Astrocyte of the spinal cord (primary cell): ENCODE measurements at regions not wholly inside any gene's neighbourhood (a gene's known extent, or its start where the extent isn't known, plus 50 kb on each side); places are given as distances from the start of the nearest gene placed in this dataset.

Source experiments
- DNase-seq: peaks from one replicate; pipeline ENCODE4 v3.0.0; 2011; ENCODE audit warnings: low read depth, low spot score
- H3K4me3 ChIP-seq: 2 replicates; pipeline ENCODE4 v1.5.1; 2011; ENCODE audit warnings: low read depth, mild to moderate bottlenecking, low read length, moderate library complexity
- in situ Hi-C: cut with HindIII; loops from 2 replicates; pipeline ENCODE4 v1.10.0; 2017; ENCODE audit warnings: low sequenced_read_pairs
- TF ChIP-seq, protein P1 (sequence below): IDR thresholded peaks from 2 replicates; pipeline ENCODE4 v1.5.1; 2012; ENCODE audit warnings: low read depth, mild to moderate bottlenecking, low read length, inconsistent platforms

DNA sequence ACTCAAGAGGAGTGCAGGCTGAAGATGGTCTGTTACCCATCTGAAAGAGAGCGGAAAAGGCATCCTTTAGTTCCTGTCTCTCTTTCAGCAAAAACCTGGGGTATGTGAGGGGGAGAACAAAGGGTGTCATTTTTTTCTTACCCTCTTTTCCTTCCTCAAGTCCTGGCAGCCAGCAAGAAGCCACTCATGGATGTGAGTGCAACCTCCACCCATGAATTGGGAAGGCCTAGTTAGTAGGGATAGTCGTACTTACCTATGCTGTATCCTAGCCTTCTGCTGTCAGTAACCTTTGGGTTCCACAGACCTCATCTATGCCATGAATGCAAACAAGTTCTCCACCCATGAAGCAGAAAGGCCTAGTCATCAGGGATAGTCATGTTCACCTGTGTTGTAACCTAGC lies 472.8 kb downstream of the ZIC1 start:
- H3K4me3 ChIP-seq, result no peak overlapping the region
- DNase-seq, result no peak
- TF ChIP-seq, protein P1, sequence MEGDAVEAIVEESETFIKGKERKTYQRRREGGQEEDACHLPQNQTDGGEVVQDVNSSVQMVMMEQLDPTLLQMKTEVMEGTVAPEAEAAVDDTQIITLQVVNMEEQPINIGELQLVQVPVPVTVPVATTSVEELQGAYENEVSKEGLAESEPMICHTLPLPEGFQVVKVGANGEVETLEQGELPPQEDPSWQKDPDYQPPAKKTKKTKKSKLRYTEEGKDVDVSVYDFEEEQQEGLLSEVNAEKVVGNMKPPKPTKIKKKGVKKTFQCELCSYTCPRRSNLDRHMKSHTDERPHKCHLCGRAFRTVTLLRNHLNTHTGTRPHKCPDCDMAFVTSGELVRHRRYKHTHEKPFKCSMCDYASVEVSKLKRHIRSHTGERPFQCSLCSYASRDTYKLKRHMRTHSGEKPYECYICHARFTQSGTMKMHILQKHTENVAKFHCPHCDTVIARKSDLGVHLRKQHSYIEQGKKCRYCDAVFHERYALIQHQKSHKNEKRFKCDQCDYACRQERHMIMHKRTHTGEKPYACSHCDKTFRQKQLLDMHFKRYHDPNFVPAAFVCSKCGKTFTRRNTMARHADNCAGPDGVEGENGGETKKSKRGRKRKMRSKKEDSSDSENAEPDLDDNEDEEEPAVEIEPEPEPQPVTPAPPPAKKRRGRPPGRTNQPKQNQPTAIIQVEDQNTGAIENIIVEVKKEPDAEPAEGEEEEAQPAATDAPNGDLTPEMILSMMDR, result no peak
- in situ Hi-C loops, result loop anchor here (25.0 kb wide), 1 partner anchor 95 kb away; no protein-coding TSS in a partner anchor

DNA sequence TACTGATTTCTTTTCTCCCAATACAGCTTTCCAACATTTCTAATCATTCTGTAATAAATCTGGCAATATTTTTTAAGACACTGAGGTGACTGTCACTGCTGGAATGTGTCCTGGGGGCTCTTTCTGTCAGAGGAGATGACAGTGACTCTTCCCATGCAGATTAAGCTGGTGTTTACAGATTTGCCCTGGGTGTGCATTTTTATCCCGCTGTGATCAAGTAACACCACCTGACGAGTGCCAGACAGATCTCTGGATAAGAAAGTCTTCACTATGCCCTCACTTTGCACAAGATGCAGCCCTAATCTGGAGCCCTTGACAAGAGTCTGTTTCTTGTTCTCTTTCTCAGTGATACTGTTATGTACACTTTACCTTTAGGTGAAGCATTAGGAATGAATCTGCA lies 477.7 kb downstream of the ZIC1 start:
- DNase-seq, result no peak
- in situ Hi-C loops, result loop anchor here (25.0 kb wide), 1 partner anchor 100 kb away; no protein-coding TSS in a partner anchor
- TF ChIP-seq, protein P1, result no peak
- no peak overlapping the region for H3K4me3 ChIP-seq

DNA sequence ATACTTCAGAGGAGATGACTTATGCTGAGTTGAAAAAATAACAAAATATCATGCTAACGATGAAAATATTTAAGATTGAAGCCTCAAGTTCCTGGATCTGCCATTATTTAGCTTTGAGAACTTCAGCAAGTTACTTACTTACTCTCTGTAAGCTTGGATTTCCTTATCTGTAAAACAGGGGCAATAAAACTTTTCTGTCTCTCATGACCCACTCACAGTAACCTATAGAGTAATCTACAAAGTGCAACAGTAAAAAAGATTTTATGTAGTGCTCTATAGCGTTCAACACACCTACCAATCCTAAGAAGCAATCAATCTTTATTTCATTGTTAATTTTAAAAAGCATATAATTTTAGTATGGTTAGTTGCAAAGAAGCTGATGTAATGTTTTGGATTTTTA lies 478.6 kb downstream of the ZIC1 start:
- TF ChIP-seq, protein P1, result no peak
- in situ Hi-C loops, result loop anchor here (25.0 kb wide), 1 partner anchor 100 kb away; no protein-coding TSS in a partner anchor

DNA sequence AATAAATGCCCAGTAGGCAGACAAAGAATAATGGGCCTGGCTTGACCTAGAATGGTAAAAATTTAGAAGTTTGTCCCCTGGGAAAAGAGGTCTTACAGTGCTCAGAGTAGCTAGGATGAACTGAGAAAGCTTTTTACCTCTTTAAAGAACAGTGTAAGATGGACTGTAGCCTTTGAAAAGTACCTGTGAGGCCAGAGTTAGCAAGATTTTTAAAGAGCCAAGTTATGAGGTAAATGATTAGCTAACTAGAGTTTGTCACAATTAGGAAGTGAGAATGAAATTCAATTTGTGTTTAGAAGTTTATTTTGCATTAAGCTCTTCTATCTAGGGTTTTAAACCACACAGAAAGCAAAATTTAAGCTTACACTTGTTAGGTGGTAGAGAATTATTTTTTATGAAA lies 480.9 kb downstream of the ZIC1 start:
- no peak overlapping the region for H3K4me3 ChIP-seq
- in situ Hi-C loops, result loop anchor here (25.0 kb wide), 1 partner anchor 103 kb away; no protein-coding TSS in a partner anchor
- no peak for DNase-seq
- TF ChIP-seq, protein P1, result no peak

More for the DNA sequence above, 478.6 kb downstream of the ZIC1 start:
- no peak for DNase-seq
- no peak overlapping the region for H3K4me3 ChIP-seq

DNA sequence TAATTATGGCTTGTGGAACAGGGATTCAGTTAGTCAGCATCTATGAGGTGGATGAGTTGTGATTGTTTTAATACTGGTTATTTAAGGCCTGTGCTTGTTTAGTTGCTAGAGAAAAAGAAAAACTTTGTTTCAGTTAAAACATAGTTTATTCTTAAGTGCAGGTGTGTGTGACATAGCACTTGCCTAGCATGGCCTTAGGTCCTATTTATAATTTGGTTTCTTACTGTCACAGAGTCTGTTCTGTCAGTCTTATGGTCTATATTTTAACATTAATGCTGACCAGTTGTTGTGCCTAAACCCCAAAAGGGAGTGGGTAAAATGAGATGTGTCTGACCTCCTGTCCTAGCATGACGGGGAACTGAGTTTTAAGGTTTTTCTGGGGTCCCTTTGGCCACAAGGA lies 486.3 kb downstream of the ZIC1 start:
- no peak for DNase-seq
- no peak overlapping the region for H3K4me3 ChIP-seq
- TF ChIP-seq, protein P1, result no peak
- in situ Hi-C loops, result loop anchor here (25.0 kb wide), 1 partner anchor 108 kb away; no protein-coding TSS in a partner anchor

DNA sequence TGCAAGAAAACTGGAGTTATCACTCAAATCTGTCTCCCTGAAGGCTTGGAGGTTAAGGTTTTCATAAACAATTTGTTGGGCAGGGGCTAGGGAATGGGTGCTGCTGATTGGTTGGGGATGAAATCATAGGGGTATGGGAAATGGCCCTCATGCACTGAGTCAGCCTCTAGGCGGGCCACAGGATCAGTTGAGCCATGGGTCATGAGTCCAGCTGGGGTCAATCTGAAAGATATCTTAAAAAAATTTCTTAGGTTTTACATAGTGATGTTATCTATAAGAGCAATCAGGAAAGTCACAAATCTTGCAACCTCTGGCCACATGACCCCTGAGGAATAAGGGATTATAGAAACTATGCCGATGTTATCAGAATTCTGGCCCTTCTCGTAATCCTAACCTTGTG lies 491.7 kb downstream of the ZIC1 start:
- no peak for DNase-seq
- no peak overlapping the region for H3K4me3 ChIP-seq
- TF ChIP-seq, protein P1, result no peak
- in situ Hi-C loops, result no loop called here

DNA sequence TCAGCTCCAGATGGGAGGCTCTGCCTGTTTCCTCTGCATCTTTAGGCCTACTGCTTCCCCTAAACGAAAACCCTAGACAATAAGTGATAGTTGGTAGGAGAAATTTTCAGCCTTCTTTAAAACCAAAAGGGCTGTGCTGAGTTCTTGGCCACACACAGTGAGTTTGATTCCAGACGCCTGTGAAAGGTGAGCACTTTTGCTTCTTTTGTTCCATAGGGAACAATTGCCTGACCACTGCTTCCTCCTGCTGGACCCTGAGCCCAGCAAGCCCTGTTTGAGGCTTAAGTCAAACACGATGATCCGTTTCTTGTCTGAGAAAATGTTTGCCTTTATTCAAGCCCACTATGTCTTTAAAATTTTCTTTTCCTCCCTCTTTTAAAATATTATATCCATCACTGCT lies 493.9 kb downstream of the ZIC1 start:
- in situ Hi-C loops, result no loop called here
- TF ChIP-seq, protein P1, result peak; percentile 10

More for the DNA sequence above, 493.9 kb downstream of the ZIC1 start:
- no peak for DNase-seq
- H3K4me3 ChIP-seq, result no peak overlapping the region
